ENCODE measurements at regions not wholly inside any gene's neighbourhood (a gene's known extent, or its start where the extent isn't known, plus 50 kb on each side); places are given as distances from the start of the nearest gene placed in this dataset.

DNA sequence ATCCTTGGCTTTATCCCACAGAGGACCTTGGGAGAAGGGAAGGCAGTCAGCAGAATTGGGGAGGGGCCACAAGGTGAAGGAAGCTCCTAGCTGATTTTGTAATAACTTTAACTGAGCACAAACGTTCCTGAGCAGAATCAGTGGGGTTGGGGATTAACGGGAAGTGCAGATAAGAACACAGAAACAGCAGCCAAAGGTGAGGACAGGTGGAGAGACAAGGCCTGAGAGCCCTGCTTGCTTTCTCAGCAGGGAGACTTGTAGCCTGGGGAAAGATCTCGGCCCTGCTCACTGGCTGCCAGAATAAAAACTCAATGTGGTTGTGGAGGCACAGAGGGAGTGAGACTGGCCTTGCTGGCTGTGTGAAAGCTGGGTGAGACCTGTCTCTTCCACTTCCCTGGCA is 265.2 kb upstream of the FAT3 start:
- intact Hi-C loops (cut with micrococcal nuclease) = no loop called here

DNA sequence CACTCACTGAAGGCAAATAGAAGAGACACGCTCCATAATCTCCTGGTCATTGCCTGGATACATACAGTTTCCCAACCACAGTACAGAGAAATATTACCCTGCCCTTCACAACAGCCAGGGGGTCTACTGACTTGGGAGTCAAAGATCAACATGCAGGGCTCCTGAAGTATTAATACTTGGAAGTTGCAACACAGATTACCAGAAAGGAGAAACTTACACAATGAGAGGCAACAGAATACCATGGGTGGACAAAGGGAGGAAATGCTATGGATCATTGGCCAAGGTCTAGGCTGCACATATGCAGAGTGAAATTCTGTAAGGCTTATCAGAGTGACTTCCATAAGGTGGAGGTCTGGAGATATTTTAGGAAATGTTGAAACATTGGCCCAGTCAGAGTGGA is 267.9 kb upstream of the FAT3 start:
- intact Hi-C loops (cut with micrococcal nuclease) = no loop called here

GRCh38 chr11:91955206-91955605 is 269.4 kb upstream of the FAT3 start:
- intact Hi-C loops (cut with micrococcal nuclease) = no loop called here

DNA sequence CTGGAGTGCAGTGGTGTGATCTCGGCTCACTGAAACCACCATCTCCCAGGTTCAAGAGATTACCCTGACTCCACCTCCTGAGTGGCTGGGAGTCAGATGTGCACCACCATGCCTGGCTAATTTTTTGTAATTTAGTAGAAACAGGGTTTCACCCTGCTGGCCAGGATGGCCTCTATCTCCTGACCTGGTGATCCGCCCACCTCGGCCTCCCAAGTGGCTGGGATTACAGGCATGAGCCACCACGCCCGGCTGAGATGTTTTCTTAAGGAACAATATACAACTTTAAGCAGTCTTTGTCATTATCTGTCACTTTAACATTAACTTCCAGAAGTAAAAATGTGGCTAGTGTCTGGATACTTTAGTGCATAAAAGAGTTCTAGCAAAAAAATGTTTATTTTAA is 272.6 kb upstream of the FAT3 start:
- intact Hi-C loops (cut with micrococcal nuclease) = no loop called here

- intact Hi-C loops (cut with micrococcal nuclease) = no loop called here
These were observed 277.3 kb upstream of the FAT3 start for GRCh38 chr11:91947215-91947820.

GRCh38 chr11:91946397-91946951 is 278.1 kb upstream of the FAT3 start:
- intact Hi-C loops (cut with micrococcal nuclease) = no loop called here

DNA sequence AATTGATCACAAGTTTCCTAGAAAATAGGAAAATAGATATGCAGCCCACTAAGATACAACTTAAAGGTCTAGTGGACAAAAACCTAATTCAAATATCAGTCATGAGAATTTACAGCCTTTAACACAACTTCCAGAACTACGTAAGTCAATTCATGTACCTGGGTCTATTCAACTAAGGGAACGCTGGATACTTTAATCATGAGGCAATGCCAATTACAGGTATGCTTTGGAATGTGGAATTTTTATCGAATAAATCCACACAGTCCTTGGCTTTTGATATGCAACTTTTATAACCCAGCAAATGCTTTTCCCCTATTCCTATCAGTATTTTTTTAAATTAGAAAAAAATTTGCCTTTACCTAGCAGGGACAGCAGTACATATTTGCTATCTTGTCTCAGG is 289.5 kb upstream of the FAT3 start:
- intact Hi-C loops (cut with micrococcal nuclease) = no loop called here

DNA sequence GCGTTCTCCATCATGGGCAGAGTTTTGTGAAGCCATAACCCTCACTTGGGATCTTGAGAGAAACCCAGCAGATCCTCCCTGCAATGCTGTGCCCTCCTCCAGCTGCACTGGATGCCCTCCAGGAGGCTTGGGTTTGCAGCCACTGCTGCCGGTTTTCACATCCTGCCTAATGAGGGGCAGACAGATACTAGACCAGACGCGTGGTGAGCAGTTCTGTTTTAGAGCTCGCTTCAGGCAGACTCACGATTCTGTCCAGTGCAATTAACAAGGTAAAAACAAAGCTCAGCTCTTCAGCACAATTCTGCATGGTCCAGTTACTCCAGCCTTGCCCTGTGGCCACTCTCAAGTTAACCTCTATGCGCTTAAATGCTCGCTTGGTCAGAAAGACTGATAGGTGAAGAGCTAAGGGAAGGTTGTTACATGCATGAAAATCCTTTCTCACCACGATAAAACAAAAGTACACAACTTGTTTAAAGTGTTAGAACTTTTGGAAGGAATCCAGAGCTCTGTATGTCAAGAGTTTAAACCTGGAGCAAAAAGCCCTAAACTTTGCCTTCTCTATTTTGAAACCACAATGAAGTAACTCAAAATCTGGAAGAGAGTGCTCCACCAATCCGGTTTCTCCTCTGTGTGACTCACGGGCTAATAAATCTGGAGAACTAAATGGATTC is 292.3 kb upstream of the FAT3 start:
- intact Hi-C loops (cut with micrococcal nuclease) = no loop called here

- intact Hi-C loops (cut with micrococcal nuclease) = no loop called here
These were observed 297.2 kb upstream of the FAT3 start for GRCh38 chr11:91927448-91927847.

GRCh38 chr11:91926965-91927364 is 297.7 kb upstream of the FAT3 start:
- intact Hi-C loops (cut with micrococcal nuclease) = no loop called here

DNA sequence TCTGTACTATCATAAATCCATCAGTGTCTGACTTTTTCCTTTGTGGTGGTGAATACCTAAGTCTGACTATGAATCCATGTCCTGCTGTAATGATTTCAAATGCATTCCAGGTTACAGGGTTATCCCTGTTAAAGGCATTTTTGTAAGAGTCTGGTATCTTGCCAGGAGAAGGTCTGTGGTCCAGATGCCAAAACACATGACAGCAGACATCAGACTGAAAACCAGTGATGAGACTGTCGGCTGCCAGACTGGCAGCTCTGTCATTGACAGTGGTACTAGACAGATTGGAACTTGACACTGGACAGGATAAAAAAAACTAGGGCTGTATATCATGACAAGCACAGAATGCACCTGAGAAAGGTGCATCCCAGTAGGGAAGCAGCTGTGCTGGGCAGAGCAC is 301.8 kb upstream of the FAT3 start:
- intact Hi-C loops (cut with micrococcal nuclease) = no loop called here

- intact Hi-C loops (cut with micrococcal nuclease) = no loop called here
These were observed 302.6 kb upstream of the FAT3 start for GRCh38 chr11:91921974-91922373.

DNA sequence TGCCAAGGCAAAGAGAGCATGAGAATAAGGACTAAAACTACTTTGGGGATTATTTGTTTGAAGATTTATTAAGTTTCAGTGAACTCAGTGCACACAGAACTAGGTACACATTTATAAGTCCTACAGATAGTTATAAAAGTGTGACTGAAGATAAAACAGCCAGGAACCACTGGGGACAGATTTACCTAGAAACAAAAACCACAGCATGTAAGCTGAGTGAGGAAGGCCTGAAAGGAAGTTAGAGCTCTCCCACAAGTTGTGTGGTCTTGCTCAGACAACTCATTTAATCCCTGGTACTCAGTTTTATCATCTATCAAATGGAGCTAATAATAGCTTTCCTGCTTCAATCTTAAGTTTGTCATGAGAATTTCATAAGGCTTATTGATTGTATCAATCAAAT is 311.2 kb upstream of the FAT3 start:
- intact Hi-C loops (cut with micrococcal nuclease) = no loop called here

- intact Hi-C loops (cut with micrococcal nuclease) = no loop called here
These were observed 312.3 kb upstream of the FAT3 start for GRCh38 chr11:91912322-91912721.

DNA sequence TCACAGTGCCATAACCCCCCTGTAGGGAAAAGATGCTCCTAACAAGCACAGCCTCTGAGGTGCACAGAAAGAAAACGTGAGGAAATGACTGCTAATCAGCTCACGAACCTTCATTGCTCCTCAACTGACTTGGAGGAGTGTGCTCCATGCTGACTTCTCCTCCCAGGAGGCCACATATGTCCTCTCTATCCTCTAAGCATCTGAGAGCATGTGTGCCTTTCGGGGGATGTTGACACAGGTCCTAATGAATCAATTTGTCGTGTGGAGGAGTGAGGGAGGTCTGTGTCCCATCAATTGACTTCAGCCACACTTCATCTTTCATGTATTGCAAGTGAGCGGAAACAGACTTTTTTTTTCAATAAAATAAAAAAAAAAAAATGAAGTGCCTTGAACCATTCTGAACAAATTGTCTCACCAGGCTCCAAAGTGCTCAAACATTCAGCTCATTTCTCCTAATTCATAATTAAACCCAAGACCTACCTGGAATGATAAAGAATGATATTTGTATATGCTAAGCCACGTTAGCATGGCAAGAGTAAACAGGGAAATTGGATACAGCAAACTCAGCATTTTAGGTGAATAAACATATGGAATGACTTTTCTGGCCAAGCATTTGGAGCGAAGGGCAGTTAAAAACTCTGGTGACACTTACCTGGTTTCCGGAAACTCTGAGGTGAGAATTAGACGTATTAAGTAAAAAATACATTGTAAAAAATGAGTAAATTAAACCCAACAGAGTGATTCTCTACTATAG is 317.6 kb upstream of the FAT3 start:
- intact Hi-C loops (cut with micrococcal nuclease) = no loop called here

DNA sequence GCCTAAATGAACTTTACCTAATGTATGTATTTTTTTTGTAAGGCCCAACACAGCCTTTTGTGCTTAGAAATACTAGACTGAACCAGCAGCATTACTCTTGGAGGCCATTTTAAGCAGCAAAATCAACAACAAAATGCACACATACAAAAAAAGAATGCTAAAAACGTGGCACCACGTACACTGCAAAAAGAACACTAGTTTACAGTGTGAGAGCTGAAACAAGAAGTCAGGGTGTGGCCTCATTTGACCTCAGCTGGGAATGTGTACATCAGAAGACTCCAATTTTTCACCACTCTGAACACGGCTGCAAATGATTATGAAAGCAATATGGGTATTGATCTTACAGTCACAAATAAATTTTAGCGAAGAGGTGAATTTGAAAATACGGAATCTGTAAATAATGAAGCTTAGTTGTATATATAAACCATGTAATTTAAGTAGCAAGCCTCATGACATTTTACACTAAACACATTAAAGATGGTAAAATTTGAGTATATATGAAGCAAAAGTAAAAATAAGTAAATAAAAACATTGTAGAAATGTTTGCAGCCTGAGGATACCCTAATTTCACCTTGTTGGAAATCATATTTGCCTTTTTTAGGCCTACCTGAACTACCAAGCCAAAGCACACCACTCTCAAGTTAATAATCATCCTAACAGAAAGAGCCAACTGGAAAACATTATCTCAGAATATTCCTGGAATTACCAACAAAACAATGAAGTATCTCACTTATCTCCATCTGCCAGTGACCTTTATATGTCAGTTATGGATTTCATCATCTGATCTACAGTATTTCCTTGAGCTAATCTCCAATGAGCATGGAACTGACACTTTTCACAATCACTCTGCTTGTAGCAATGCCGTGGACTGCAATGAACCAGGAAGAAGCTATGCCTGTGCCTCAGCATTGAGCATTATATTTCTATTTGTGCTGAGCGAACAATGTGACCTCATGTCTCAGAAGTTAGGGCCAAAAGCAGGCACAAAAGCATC is 319.5 kb upstream of the FAT3 start:
- intact Hi-C loops (cut with micrococcal nuclease) = no loop called here

- intact Hi-C loops (cut with micrococcal nuclease) = no loop called here
These were observed 322.3 kb upstream of the FAT3 start for GRCh38 chr11:91902312-91902711.

DNA sequence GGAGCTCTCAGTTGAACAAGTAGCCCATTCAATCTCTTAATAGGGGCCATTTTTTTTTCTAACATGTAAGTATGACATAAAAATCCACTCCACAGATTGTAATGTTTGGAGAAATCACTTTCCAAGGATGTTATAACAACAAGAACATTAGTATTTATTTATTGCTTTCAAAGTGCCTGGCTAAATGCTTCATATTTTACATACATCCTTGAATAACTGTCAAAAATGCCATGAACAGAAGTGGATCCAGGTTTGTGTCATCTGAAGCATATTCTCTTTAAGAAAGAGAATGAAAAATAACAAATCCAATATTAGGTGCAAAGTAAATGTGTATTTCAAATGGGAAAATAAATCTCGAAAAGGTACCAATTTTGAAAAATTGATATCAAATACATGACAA is 344.0 kb upstream of the FAT3 start:
- intact Hi-C loops (cut with micrococcal nuclease) = no loop called here

- intact Hi-C loops (cut with micrococcal nuclease) = no loop called here
These were observed 347.9 kb upstream of the FAT3 start for GRCh38 chr11:91876746-91877145.

DNA sequence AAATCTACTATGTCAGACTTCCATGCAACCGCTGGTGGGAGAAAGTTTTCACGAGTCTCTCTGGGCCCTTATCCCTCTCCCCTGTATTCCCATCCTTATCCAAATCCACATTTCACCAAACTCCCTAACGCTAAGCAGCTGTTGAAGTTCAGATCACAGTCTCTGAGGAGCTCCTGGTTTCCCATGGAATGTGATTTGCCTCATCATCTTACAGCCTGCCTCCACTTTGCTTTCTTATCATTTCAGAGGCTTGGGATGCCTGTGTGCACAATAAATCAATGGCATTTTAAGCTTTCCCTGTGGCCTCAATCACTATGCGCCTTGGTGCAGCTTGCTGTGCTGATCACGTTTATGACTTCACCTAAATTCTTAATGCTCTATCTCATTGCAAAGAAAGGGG is 352.4 kb upstream of the FAT3 start:
- intact Hi-C loops (cut with micrococcal nuclease) = no loop called here

DNA sequence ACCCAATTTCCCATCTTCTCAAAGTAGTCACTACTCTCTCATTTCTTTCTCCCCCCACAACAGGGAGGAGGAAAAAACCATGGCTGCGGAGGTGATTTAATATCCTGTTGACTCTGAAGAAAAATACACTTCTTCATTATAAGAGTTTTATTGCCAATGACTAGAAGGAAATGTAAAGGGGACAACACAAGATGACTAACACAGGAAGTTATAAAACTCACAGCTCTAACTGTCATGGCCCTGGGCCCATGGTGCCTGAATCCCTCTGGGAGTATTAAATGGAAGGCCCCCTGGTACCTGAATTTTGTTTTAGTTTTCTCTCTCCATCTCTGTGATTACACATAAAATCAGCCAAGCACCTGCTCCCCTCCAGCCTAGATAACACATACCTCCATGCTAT is 352.8 kb upstream of the FAT3 start:
- intact Hi-C loops (cut with micrococcal nuclease) = no loop called here

All from T-helper 1 cell treated with Interleukin-12 subunit alpha and Interleukin-12 subunit beta and Interleukin-4 antibody, amounts not matched to agents 30 ng/mL and 1 ng/mL, for 36 hours (primary cell).